ENCODE measurements at regions not wholly inside any gene's neighbourhood (a gene's known extent, or its start where the extent isn't known, plus 50 kb on each side); places are given as distances from the start of the nearest gene placed in this dataset.

DNA sequence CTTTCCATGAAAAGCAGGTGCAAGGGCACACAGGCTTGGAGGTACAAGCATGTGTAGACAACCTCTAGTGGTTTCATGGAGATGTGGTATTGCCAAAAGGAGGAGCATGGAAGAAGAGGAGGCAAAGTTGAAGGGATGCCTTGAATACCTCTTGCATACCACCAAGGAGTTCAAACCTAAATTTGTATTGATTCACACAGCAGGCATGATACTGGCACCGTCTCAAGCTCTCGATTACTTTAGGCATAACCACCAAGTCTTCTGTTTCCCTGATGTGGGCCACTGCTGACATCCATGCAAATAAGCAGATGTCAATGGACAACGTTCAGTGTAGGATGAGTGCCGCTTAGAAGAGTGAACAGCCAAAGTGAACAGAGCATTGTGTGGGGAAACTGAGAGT is 87.1 kb downstream of the SCN11A start:
- Histone ChIP-seq H3K27ac (no peak overlapping the region), H3K9me3 (ENCODE audit: severe bottlenecking) (no peaks in the 10 kb centered on the region), H3K4me3 (ENCODE audit: low read depth, low read length) (no peak overlapping the region), H3K36me3 (no peaks in the 10 kb centered on the region), H3K27me3 (ENCODE audit: insufficient read depth, low read depth, severe bottlenecking) (peaks cover 34% of the 10 kb centered on the region)
- no peak for DNase-seq
- TF ChIP-seq, protein P1, sequence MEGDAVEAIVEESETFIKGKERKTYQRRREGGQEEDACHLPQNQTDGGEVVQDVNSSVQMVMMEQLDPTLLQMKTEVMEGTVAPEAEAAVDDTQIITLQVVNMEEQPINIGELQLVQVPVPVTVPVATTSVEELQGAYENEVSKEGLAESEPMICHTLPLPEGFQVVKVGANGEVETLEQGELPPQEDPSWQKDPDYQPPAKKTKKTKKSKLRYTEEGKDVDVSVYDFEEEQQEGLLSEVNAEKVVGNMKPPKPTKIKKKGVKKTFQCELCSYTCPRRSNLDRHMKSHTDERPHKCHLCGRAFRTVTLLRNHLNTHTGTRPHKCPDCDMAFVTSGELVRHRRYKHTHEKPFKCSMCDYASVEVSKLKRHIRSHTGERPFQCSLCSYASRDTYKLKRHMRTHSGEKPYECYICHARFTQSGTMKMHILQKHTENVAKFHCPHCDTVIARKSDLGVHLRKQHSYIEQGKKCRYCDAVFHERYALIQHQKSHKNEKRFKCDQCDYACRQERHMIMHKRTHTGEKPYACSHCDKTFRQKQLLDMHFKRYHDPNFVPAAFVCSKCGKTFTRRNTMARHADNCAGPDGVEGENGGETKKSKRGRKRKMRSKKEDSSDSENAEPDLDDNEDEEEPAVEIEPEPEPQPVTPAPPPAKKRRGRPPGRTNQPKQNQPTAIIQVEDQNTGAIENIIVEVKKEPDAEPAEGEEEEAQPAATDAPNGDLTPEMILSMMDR (IDR thresholded peaks at IDR 0.05; ENCODE audit: low read depth, low read length): no peak

DNA sequence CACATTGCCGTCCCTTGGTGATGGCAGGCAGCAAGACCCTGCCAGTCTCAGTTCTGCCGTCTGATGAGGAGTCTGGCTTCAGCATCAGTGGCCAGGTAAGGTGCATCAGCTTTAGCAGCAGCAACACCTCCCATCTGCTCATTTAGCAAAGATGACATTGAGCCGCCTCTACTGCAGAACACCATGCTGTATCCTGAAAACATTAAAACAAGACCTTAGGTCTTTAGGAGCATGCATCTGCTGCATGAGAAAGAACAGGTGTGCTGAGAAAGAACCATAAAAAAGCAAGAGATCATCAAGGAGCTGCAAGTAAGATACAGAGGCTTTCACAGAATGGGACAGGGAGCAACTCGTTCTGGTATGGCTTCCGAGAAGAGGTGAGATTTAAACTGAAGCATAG is 87.5 kb downstream of the SCN11A start:
- Histone ChIP-seq H3K27me3 (ENCODE audit: insufficient read depth, low read depth, severe bottlenecking) (peaks cover 30% of the 10 kb centered on the region), H3K9me3 (ENCODE audit: severe bottlenecking) (no peaks in the 10 kb centered on the region), H3K4me3 (ENCODE audit: low read depth, low read length) (no peak overlapping the region), H3K27ac (no peak overlapping the region), H3K36me3 (no peaks in the 10 kb centered on the region)
- TF ChIP-seq, protein P1 (IDR thresholded peaks at IDR 0.05; ENCODE audit: low read depth, low read length): no peak
- DNase-seq: no peak

DNA sequence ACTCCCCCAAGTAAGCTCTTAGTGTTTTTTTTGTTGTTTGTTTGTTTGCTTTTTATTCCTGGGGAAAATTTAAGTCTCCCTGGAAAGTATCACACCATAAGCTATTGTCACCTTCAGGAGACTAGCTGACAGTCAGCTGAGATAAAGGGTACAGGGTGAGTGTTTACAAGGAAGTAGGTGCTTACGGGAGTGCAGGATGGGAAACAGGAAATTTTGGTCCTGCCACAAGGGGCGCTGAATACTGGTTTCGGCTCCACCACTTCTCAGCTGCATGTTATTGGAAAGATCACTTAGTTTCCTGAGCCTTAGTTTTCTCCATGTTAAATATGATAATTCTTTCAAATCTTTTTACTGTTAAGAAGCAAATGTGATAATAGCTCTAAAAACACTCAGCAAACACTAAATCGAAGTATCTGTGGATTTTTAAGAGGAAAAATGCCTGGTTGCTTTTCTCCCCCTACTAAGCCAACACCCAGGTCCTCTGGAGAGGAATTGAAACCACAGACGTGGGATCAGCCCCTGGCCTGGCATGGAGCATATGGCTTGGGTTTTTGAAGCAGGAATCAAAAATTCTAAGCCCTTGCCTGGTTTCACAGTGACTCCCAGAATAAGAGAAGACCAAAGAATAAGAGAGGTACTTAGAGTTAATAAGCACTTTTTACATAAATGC is 90.7 kb downstream of the SCN11A start:
- H3K27ac ChIP-seq: no peak overlapping the region
- H3K27me3 ChIP-seq (ENCODE audit: insufficient read depth, low read depth, severe bottlenecking): peaks cover 13% of the 10 kb centered on the region
- H3K9me3 ChIP-seq (ENCODE audit: severe bottlenecking): no peaks in the 10 kb centered on the region
- TF ChIP-seq, protein P1 (IDR thresholded peaks at IDR 0.05; ENCODE audit: low read depth, low read length): peak; percentile 79
- DNase-seq: peak; percentile 47
- no peak overlapping the region for H3K4me3 ChIP-seq (ENCODE audit: low read depth, low read length)
- no peaks in the 10 kb centered on the region for H3K36me3 ChIP-seq

DNA sequence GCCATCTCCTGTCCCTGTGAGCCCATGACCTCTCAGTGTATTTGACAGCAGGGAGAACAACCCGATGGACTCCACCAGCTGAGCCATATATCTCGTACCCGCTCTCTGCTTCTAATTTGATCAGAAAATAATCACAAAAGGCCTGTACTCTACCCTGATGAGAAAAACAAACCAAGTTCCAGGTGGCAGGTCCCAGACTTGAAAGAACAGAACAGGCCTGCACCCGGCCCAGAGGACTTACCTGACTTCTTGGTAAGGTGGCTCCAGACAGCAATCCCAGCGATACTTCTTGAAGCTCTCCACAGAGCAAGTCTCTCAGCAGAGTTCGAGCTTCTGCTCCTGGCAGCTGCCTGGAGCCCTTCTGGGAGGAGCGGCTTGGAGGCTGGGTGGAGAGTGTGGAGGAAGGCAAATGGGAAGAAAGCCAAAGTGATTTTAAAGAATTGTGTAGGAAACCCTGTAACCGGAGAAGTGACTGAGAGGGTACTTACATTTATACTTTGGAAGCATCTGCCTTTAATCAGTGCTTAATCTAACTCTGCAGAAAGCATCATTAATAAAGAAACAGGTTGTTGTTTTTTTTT is 91.6 kb downstream of the SCN11A start:
- H3K27me3 ChIP-seq (ENCODE audit: insufficient read depth, low read depth, severe bottlenecking): peaks cover 8% of the 10 kb centered on the region
- no peak overlapping the region for H3K4me3 ChIP-seq (ENCODE audit: low read depth, low read length)
- DNase-seq: no peak
- TF ChIP-seq, protein P1 (IDR thresholded peaks at IDR 0.05; ENCODE audit: low read depth, low read length): no peak
- no peaks in the 10 kb centered on the region for H3K36me3 ChIP-seq
- no peaks in the 10 kb centered on the region for H3K9me3 ChIP-seq (ENCODE audit: severe bottlenecking)
- H3K27ac ChIP-seq: no peak overlapping the region

DNA sequence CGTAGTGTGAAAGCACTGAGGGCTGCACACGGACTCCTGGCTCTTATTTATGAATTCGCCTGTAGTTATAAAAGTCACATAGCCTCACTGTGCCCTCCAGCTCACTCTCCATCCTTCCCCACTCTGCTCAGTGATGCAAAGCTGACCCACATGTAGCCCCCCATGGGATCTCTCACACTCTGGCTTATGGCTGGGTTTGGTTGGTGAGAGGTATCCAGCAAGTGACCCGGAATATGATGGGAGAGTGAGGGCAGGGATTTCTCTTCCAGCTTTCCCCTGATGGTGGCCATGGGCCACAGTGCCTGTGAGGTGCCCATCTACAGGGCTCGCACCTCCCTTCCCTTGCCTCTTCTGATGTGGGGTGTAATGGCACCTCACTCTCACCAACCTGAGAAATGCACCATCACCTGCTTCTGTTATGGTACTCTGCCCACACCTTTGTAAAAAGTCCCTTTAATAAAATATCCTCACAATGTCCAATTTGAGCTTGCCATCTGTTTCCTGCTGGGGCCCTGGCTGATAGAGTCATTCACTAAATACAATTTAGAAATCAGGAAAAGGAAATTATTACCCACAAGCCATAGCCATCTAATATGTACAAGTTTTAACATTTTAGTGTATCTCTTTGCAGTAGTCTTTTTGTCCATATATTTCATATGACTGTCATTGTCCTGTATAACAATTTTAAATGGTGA is 93.6 kb downstream of the SCN11A start:
- no peak overlapping the region for H3K4me3 ChIP-seq (ENCODE audit: low read depth, low read length)
- no peaks in the 10 kb centered on the region for H3K9me3 ChIP-seq (ENCODE audit: severe bottlenecking)
- DNase-seq: no peak
- no peaks in the 10 kb centered on the region for H3K27me3 ChIP-seq (ENCODE audit: insufficient read depth, low read depth, severe bottlenecking)
- TF ChIP-seq, protein P1 (IDR thresholded peaks at IDR 0.05; ENCODE audit: low read depth, low read length): no peak
- H3K36me3 ChIP-seq: no peaks in the 10 kb centered on the region
- no peak overlapping the region for H3K27ac ChIP-seq
